ENCODE measurements at regions not wholly inside any gene's neighbourhood (a gene's known extent, or its start where the extent isn't known, plus 50 kb on each side); places are given as distances from the start of the nearest gene placed in this dataset.

DNA sequence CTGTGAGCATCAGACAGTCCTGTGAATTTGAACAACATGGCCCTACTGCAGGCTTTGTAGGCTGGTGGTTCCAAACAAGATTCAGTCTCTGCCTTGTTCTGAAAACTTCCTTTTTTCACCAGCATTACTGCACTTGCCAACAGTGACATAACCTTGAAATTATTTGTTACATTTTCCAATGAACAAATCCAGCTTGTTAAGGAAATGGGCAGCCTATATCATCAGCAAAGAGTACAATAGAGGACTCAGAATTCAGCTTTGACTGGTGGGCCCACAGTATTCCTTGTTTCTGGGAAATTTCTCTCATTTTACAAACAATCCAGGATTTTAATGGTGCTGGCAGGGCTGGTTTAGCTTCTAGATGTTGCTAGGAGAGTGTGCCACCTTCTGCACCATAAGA, 703.7 kb upstream of the FZD8 start:
- no peak for DNase-seq

DNA sequence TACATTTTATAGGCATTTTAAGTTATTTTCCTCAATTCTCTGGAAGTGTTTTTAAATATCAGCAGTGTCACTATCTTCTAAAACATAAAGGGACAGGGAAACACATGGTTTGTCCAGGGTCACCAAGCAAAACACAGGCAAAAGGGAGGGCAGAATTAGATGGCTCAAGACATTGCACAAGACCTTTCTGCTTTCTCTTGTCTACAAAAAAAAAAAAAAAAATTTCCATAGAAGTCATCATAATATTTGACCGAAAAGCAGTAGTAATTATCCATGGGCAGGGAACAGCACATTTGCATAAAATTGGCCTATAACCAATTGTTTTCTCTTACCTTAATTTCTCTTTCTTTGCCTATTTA, 703.1 kb upstream of the FZD8 start:
- no peak for DNase-seq

DNA sequence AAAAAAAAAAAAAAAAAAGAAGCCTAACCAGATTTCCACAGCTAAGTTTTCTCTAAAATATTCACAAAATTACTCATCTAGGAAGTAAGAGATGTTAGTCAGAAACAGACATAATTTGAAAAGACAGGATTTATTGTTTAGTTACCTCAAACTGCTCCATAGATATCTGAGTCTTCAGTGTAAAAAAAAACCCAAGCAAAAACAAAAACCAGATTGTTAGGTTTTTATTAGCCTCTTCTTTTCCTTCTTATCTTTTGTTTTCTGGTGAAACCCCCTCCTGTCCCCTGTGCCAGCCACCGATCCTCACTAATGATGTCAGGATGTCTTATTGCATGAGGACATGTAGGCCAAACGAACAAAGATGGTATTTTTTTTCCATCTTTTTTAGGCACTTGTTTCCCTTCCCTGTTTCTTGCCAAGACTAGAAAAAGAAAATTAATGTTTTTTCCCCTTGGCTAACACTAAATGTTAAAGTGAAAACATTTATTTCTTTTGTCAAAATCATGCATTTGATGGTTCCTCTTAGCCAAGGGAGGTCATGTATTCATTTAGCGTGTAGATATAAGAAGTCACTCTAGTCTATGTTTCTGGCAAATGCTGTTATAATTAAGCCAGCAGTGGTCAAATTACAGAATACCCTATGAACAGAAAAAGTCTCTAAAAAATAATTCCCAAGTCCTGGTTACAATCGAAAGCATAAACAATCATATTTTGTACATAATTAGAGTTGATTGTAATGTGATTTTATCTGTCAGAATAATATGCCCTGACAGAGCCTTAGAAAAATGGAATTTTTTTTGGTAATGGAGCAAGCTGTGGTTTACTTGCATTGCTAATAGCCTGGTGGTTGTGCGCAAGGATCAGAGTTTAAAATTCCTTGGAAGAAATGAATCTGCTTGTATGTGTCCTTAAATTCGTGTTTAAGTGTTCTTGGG, 702.4 kb upstream of the FZD8 start:
- DNase-seq, result no peak

DNA sequence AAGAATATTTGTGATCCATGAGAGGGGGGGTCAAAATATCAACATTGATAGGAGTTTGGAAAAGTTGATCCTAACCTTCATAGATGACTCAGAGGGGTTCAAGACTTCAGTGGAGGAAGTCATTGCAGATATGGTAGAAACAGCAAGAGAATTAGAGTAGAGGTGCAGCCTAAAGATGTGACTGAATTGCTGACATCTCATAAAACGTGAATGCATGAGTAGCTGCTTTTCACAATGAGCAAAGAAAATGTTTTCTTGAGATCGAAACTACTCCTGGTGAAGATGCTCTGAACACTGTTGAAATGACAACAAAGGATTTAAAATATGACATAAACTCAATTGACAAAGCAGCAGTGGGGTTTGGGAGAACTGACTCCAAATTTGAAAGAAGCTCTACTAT, 700.7 kb upstream of the FZD8 start:
- no peak for DNase-seq

DNA sequence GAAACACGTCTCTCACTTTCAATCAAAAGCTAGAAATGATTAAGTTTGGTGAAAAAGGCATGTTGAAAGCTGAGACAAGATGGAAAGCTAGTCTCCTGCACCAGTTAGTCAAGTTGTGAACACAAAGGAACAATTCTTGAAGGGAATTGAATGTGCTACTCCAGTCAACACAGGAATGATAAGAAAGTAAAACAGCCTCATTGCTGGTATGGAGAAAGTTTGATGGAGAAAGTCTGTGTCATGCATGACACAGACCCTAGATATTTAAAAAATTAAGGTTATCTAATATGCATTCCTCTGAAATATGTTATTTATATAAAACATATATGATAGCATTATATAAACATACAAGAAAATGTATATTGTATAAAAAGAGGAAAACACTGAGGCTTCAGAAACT, 699.4 kb upstream of the FZD8 start:
- no peak for DNase-seq

DNA sequence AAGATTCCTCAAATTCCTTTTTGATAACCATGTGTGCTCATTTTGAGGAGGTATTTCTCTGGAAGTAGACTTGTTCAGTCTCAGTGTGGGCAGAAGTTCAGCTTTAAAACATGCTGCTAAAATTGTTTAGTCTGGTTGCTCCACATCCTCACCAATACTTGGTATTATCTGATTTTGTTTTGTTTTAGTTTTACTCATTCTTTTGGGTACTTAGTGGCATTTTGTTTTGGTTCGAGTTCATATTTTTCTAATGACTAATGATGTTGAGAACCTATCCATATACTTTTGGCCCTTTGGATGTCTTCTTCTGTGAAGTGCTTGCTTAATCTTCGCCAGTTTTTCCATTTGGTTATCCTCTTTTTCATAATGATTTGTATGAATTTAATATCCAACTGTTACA, 694.2 kb upstream of the FZD8 start:
- DNase-seq, result no peak

DNA sequence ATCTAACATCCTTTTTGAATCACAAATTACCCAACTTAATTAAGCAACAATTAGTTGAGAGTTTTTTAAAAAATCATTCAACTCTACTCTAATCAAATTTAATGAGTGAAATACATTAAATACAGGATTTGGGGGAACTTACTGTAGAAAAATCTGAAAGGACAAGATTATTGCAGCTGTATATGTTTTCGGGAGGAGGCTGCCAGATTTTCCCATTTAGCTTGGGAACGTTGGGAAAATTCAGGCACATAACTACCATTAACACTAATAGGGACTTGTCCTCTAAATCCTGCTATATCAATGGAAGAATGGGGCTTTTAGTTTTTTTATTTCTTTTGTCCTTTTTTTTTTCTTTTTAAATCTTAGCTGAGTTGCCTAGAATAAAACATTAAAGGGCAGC, 691.4 kb upstream of the FZD8 start:
- no peak for DNase-seq

DNA sequence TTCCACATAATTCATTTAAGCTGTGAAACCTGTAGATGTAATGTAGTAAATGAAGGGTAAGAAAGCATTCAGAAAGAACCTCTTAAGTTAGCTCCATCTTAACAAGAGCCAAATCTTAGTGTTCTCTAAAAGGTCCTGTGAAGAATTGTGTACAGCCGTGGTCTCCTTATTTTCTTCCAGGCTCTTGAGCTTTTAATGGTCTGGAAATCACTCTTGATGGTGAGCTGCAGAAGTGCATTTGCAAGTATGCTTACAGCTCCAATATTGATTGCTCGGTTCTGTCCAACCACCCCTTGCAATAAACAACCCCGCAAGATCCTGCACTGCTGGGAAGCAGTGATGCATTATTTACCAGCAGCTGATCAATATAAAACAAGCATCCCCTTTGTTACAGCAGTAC, 690.8 kb upstream of the FZD8 start:
- no peak for DNase-seq

DNA sequence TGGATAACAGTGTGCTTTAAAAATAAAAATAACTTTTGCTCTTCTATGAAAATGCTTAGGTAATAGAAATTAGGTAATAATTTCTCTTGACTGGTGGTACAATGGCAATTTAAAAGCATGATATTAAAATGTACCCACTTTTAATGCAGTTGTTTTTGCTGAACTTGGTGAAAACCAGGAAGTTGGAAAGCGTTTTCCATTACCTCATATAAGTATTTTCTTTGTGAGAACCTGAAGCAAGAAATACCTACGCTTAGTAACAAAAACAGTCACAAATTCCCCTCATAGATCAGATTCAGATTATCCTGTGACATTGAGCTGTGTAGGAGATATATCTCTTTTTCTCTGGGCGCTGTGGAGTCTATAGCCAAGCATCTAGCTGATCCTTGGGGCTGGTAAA, 689.0 kb upstream of the FZD8 start:
- no peak for DNase-seq

DNA sequence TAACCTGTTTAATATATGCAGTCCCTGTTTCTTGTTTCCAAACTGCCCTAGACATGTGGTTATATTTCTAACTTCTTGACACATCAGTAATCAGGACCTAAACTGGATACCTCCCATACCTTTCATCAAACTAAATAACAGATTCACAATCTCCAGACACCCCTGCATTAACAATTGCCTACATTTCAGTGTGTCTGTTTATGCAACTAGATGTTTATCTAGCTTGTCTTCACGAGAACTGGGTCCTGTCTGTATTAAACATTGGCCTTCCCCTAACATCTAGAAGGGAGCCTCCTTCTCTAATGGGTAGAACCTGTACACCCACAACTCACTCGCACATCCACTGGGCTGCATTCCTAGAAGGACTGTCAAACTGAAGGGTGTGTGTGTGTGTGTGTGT, 683.7 kb upstream of the FZD8 start:
- no peak for DNase-seq

DNA sequence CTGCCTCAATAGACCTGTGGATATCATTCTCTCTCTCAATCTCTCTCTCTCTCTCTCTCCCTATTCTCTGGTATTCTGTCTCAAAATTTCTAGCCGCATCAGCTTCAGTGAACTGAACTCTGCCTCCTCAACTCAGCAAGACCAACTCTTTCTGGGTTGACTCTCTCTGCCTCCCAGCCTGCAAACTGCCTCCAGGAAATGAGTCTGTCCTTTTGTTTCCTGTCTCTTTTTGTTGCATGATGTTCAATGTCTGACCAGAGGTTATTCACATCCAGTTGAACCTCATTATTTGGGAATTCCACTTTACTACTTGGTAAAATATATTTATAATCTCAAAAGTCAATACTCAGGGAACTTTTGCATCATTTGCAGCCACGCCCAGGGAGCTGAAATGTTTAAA, 682.7 kb upstream of the FZD8 start:
- no peak for DNase-seq

DNA sequence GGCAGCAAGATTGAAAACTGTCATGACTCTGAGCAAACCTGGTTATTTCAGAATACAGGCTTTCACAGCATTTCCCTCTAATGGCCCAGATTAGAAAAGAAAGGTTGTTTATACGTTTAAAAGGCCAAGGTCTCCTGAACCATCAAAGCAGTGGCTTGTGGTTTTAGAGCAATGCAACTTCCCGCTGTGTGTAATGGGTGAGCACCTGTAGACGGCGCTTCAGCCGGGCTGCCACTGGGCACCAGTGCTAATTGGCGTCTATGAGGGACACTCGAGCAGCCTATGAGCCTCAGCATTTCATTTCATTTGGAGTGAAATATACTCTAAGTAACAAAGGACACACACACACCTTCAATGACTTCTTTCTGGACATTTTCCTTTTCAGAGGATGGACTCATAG, 671.0 kb upstream of the FZD8 start:
- no peak for DNase-seq

DNA sequence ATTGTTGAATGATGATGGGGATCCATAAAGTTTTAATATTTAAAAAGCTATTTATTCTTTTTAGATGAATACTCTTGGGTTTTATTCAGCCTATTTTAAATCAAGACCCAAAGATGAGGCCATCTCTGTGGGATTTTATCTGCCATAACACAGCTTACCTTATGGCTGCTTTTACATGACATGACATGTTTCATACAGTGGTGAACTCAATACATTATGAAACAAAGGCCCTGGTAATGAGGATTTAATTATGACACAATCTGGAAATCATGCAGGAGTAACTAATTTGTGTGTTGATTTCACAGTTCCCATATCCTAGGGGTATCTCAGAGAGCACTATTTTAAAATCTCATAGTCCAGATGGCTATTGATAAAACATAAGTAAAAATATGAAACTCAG, 661.8 kb upstream of the FZD8 start:
- no peak for DNase-seq

DNA sequence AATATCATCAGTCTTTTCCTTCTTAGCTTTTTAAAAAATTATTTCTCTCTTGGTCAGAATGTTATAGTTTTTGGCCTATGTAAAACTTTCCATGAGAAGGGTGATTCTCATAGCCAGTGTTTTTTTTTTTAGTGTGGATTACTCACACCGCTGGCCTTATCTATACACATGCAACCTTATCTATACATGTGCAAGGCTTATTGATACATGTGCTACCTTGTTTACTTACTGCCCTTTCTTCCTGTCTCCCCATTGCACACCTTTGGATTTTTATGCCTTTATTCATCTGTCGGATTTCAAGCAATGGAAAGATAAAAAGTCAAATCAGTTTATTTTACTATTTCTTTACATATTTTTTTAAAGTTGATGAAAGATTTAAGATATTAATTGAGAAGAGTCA, 660.0 kb upstream of the FZD8 start:
- no peak for DNase-seq

DNA sequence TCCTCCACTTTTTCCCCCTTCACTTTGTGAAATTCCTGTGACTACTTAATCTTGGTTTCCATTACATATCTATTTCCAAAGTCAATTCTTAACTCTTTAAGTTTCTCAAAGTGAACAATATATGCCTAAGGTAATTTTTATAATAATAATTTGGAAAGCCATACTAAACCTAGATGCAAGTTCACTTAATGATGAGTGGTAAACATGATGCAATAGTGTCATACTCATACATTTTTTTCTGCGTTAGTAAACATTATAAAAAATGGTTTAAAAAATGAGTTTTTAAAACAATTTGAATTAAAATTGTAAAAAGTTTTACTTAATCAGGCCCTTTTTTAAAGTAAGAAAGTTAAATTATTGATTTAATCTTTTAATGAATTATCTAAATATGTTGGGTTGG, 659.4 kb upstream of the FZD8 start:
- DNase-seq, result no peak

DNA sequence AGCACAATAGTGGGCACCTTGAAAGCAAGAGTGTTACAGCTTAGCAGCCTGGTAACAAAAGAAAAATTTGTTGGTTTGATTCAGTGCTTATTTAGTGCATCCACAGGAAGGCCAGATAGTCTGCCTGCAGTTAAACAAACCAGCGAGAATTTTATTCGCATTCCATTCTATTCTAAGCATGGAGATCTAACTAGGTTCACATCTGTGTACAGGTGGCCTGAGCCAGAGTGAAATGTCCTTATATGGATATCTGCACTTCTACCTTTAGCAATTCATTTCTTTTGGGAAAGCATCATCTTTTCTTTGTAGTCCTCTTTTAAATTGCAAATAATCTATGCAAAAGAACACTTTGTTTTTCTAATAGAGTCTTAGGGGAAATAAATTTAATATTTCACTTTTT, 659.0 kb upstream of the FZD8 start:
- DNase-seq, result no peak

DNA sequence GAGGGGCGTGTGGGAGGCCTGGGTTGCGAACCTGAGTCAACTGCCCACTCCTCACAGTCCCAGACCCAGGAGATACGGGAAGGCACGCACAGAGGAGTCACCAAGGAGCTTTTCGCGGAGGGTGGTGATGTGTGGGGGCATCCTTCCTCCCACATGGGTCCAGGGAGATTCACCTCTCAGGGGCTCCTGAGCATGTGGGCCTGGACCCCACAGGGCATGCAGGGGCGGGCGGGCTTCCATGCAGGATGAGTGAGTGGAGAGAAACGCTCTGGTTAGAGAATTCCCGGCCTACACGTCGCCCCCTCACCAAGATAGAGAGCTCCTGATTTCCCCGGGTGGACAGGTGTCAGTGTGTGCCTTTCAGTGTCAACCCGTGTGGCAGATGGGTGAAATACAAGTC, 641.7 kb upstream of the FZD8 start:
- no peak for DNase-seq

DNA sequence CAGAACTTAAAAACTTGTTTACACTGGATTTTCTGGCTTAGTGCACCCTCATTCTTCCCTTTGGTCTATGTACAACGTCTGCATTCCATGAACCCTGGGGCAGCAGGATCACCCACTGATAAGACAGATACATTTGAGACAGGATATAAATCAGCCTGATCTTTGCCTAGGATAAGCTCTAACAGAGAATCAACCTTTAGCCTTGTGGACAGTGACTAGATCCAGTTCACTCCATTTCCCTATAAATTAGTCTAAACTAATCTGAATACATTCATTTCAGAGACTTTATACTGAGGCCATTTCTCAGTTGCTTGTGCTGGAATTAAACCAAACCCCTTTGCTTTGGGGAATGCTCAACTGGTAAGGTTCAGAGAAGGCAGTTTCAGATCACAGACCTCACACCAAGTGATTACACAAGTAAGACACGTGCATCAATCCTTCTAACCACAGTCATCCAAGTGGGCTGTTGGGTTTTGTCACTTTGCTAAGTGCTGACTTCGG, 639.8 kb upstream of the FZD8 start:
- no peak for DNase-seq

DNA sequence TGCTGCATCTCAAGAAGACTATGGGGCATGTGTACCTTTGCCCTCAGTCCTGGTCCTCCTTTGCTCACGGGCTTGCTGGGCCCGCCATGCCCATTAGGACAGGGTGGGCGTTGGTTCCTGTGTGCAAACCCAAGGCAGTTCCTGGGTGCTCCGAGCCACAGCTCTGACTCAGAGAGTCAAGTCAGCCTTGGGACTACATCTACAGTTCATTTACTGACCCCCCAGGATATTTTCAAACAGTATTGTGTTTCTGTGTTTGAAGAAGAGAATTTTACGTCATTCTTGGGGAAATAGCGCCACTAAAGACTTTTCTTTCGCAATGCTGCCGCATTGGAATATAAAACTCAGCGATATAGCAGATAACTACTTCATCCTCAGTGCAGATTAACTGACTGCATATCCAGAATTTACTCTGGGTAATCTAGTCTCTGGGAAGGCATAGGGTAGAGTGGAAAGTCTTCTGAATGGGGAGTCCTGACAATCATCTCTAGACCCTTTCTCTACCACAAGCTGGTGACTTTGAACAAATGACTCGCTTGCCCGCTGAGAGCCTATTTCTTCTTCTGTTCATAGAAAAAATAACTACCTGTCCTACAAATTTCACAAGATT, 638.9 kb upstream of the FZD8 start:
- no peak for DNase-seq

DNA sequence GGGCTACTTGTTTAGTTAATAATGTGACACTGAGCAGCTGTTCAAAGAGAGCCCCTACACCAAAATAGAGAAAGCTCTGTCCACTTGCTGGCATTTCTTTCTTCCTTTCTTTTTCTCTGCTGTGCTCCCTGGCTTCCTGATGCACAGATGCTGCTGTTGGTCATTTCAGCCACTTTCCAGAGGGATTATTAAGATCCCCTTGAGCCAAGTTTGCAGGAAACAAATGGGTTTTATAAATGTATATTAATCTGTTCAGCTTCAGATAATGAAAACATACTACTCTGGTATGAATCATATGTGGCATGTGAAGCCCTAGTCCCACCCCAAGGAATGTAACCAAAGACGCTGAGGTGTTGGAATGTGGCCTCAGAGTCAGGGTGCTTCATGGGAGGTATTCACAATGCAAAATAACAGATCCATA, 638.2 kb upstream of the FZD8 start:
- no peak for DNase-seq

DNA sequence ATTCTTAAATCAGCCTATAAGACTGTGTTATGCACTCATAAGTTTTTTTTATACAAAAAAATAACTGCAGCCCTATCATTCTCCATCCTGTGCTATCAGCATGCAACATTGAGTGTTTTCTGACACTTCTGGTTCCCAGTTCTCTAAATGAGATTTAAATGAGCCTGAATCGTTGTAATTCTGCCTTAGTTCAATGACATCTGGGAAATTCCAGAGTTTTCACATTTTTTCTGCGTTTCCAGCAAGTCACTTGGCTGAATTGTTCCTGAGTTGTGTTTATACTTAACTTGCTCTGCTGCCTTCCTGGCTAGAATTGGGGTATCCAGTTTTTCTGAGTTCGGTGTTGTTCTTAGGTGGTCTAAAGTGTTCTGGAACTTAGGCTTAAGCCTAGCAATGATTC, 636.1 kb upstream of the FZD8 start:
- no peak for DNase-seq

DNA sequence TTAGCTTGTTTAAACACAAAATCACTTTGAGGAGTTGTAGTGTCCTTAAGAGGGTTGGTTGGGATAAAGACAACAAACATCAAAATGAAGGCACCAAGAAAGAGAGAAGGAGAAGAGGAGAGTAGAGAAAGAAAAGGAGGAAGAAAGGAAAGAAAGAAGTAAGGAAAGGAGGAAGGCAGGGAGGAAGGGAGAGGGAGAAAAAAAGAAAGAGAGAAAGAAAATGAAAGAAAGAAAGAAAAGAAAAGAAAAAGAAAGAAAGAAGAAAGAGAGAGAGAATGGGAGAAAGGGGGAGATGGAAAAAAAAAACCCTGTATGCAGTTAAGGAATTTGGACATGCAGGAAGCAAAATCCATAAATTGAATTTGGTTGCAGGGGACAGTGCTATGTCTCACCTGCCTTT, 635.4 kb upstream of the FZD8 start:
- no peak for DNase-seq

DNA sequence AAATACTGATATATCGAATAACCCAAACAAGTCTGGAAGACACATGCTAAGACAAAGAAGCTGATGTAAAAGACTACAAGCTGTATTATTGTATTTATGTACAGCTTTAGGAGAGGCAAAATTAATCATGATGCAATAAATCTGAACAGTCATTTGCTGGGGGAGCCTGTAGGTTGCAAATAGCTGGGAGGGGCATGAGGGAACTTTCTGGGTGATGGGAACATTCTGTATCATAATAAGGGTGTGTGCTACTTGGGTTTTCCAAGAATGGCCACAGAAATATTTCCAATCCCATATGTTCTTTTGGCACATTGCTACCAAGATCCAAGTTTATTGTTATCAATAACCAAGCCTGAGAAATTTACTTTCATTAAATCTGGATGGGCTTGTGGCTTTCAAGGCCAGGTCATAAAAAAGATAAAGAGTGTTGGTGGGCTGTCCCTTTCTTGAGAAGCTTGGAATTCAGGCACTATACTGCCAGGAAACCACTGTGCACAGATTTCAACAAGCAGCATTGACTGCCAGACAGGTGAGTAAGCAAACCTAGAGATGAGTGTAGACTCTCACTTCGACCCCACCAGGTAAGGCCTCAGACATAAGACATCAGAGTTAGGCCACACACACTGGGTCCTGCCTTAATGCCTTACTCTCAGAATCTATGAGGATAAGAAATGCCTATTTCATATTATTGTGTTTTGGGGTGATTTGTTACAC, 629.7 kb upstream of the FZD8 start:
- DNase-seq, result no peak

DNA sequence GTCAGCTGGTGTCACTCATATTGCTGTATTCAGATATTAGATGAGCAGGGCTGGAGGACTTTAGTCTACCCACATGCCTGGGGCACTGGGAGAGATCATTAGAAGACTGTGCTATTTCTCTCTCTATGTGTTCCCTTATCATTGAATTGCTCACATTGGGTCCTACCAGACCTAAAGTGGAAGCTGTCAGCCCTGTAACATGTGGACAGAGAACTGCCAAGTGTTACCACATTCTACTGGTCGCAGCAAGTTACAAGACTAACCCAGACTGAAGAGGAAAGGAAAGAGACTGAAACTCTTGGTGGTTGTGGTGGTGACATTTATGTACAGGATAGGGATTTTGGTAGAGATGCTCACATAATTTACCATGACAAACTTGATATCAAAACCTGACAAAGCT, 627.1 kb upstream of the FZD8 start:
- DNase-seq, result no peak
